ENCODE measurements at regions not wholly inside any gene's neighbourhood (a gene's known extent, or its start where the extent isn't known, plus 50 kb on each side); places are given as distances from the start of the nearest gene placed in this dataset.
"Not testable (repeated sequence)": the region's sequence is repeated elsewhere in the genome, so short reads cannot be mapped to it uniquely, and the experiment has no call there.

DNA sequence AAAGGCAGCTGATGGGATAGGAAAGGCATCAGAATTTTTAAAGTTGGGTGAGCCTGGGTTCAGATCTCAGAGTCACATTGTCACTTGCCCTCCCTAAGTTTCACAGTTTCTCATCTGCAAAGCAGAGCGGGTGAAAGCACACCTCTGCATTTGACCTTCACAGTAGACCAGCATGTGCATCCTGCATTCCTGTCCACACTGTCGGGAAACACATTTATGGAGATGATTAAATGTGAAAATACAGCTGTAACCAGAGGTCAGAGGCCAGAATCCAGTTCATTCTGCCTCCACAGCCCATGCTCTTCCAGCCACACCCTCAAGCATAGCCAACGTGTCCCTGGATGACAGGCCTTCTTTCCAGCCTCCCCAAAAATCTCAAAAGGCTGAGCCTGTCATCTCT is 392.0 kb upstream of the MYT1L start:
- Histone ChIP-seq H3K36me3 (ENCODE audit: control insufficient read depth, insufficient read depth, low read length) (no peaks in the 10 kb centered on the region), H3K27me3 (ENCODE audit: control insufficient read depth, insufficient read depth, low read length) (no peaks in the 10 kb centered on the region), H3K4me3 (ENCODE audit: low read depth, low read length) (no peak overlapping the region)
- ChIA-PET CTCF (no interaction called here), POLR2A (no interaction called here)
- DNase-seq (ENCODE audit: low read depth): no peak
- TF ChIP-seq, protein P1, sequence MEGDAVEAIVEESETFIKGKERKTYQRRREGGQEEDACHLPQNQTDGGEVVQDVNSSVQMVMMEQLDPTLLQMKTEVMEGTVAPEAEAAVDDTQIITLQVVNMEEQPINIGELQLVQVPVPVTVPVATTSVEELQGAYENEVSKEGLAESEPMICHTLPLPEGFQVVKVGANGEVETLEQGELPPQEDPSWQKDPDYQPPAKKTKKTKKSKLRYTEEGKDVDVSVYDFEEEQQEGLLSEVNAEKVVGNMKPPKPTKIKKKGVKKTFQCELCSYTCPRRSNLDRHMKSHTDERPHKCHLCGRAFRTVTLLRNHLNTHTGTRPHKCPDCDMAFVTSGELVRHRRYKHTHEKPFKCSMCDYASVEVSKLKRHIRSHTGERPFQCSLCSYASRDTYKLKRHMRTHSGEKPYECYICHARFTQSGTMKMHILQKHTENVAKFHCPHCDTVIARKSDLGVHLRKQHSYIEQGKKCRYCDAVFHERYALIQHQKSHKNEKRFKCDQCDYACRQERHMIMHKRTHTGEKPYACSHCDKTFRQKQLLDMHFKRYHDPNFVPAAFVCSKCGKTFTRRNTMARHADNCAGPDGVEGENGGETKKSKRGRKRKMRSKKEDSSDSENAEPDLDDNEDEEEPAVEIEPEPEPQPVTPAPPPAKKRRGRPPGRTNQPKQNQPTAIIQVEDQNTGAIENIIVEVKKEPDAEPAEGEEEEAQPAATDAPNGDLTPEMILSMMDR (IDR thresholded peaks at IDR 0.05; ENCODE audit: insufficient read depth, low read depth, low read length): no peak

DNA sequence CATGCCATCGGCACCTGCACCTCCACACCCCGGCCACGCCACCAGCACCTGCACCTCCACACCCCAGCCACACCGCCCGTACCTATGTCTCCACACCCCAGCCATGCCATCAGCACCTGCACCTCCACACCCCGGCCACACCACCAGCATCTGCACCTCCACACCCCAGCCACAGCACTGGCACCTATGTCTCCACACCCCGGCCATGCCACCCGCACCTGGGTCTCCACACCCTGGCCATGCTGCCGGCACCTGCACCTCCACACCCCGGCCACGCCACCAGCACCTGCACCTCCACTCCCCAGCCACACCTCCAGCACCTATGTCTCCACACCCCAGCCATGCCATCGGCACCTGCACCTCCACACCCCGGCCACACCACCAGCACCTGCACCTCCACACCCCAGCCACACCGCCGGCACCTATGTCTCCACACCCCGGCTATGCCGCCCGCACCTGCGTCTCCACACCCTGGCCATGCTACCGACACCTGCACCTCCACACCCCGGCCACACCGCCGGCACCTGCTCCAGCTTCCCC is 390.3 kb upstream of the MYT1L start:
- Histone ChIP-seq H3K36me3 (ENCODE audit: control insufficient read depth, insufficient read depth, low read length) (no peaks in the 10 kb centered on the region), H3K27me3 (ENCODE audit: control insufficient read depth, insufficient read depth, low read length) (no peaks in the 10 kb centered on the region), H3K4me3 (ENCODE audit: low read depth, low read length) (no peak overlapping the region)
- ChIA-PET POLR2A (no interaction called here), CTCF (no interaction called here)
- no peak for DNase-seq (ENCODE audit: low read depth)
- TF ChIP-seq, protein P1 (IDR thresholded peaks at IDR 0.05; ENCODE audit: insufficient read depth, low read depth, low read length): no peak

DNA sequence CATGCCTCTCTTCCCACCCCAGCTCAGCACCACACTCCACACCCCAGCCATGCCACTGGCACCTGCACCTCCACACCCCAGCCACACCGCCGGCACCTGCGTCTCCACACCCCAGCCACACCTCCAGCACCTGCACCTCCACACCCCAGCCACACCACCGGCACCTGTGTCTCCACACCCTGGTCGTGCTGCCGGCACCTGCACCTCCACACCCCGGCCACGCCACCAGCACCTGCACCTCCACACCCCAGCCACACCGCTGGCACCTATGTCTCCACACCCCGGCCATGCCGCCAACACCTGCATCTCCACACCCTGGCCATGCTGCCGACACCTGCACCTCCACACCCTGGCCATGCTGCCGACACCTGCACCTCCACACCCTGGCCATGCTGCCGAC is 389.7 kb upstream of the MYT1L start:
- H3K27me3 ChIP-seq (ENCODE audit: control insufficient read depth, insufficient read depth, low read length); H3K4me3 ChIP-seq (ENCODE audit: low read depth, low read length); CTCF ChIA-PET; DNase-seq (ENCODE audit: low read depth); H3K36me3 ChIP-seq (ENCODE audit: control insufficient read depth, insufficient read depth, low read length); POLR2A ChIA-PET: not testable (repeated sequence)

DNA sequence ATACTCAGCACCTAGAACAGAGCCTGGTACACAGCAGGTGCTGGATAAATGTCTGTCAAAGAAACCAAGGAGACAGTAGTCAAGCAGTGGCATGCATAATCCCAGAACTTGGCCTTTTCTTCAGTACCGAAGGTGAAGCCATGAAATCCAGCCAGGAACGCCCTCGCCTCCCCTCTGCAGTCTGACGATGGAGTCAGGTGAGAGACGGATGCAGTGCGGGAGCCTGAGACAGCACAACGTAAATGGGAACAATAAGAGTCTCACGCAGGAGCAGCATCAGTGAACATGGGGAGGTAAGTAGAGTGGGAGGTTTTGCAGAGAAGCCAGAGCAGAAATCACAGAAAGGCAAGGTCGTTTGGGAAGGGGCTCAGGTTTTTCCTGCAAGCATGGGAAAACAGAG is 389.3 kb upstream of the MYT1L start:
- ChIA-PET POLR2A (no interaction called here), CTCF (no interaction called here)
- Histone ChIP-seq H3K27me3 (ENCODE audit: control insufficient read depth, insufficient read depth, low read length) (no peaks in the 10 kb centered on the region), H3K4me3 (ENCODE audit: low read depth, low read length) (no peak overlapping the region), H3K36me3 (ENCODE audit: control insufficient read depth, insufficient read depth, low read length) (no peaks in the 10 kb centered on the region)
- DNase-seq (ENCODE audit: low read depth): no peak
- TF ChIP-seq, protein P1 (IDR thresholded peaks at IDR 0.05; ENCODE audit: insufficient read depth, low read depth, low read length): no peak

DNA sequence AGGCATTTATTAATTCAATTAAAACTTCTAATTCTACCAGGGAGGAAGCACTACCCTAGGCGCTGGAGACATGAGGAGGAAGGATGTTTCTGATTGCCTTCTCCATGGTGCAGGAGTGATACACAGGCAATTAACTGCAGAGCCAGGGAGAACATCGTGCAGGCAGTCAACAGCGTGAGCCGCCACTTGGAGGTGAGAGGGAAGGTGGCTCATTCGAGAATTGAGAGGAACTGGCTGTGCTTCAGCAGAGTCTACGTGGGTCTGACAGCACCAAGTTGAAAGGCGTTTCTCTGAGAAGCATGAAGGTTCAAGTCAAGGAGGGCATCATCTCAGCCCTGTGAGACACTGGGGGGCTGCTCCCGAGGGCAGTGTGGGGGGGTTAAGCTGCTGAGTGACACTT is 388.7 kb upstream of the MYT1L start:
- DNase-seq (ENCODE audit: low read depth): no peak
- Histone ChIP-seq H3K27me3 (ENCODE audit: control insufficient read depth, insufficient read depth, low read length) (no peaks in the 10 kb centered on the region), H3K4me3 (ENCODE audit: low read depth, low read length) (no peak overlapping the region), H3K36me3 (ENCODE audit: control insufficient read depth, insufficient read depth, low read length) (no peaks in the 10 kb centered on the region)
- TF ChIP-seq, protein P1 (IDR thresholded peaks at IDR 0.05; ENCODE audit: insufficient read depth, low read depth, low read length): no peak
- ChIA-PET POLR2A (no interaction called here), CTCF (no interaction called here)

DNA sequence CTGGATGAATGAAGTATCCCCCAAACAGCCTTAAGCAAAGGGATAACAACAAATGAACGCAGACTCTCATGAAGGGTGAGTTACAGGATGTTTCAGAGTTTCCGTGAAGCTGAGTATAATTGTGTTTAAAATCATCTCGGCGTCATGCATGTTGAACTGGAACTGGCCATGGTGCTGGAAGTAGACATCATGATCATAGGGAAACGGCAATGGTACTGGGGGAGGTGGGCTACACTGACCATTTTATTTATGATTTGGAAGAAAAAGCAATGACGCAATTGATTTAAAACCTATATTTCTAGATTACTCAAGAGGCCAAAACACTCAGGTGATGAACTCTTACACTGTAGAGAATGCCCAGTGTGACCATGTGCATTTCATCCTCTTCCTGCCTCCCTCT is 387.9 kb upstream of the MYT1L start:
- CTCF ChIA-PET: no interaction called here
- TF ChIP-seq, protein P1 (IDR thresholded peaks at IDR 0.05; ENCODE audit: insufficient read depth, low read depth, low read length): no peak

More for the DNA sequence above, 387.9 kb upstream of the MYT1L start:
- POLR2A ChIA-PET: no interaction called here
- Histone ChIP-seq H3K36me3 (ENCODE audit: control insufficient read depth, insufficient read depth, low read length) (no peaks in the 10 kb centered on the region), H3K4me3 (ENCODE audit: low read depth, low read length) (no peak overlapping the region), H3K27me3 (ENCODE audit: control insufficient read depth, insufficient read depth, low read length) (no peaks in the 10 kb centered on the region)
- no peak for DNase-seq (ENCODE audit: low read depth)
